TTC549 (cell line): ENCODE measurements at regions not wholly inside any gene's neighbourhood (a gene's known extent, or its start where the extent isn't known, plus 50 kb on each side); places are given as distances from the start of the nearest gene placed in this dataset.

Experiments used
- FAIRE-seq: peaks from 2 replicates; lab custom pipeline; 2012; peaks lifted over from hg19 to GRCh38; lab: Jason Lieb, UNC

DNA sequence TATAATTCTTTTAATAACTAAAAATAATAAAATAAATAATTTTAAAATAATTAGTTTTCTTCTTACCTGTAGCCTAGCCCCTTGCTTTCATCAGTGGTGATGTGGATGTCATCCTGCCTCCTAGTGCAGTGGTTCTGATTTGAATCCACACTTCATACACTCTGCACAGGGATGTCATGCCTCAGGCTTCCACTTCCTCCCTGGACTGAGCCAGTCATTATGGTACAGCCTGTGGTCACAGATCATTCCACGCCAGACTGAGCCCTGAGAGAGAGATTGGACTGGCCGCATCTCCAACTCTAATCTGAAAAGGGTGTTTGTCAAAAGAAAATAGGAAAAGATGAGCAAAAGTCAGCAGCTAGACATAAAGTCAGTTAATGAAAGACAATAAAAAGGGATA lies 436.2 kb upstream of the IGFBP3 start:
- no peak for FAIRE-seq

DNA sequence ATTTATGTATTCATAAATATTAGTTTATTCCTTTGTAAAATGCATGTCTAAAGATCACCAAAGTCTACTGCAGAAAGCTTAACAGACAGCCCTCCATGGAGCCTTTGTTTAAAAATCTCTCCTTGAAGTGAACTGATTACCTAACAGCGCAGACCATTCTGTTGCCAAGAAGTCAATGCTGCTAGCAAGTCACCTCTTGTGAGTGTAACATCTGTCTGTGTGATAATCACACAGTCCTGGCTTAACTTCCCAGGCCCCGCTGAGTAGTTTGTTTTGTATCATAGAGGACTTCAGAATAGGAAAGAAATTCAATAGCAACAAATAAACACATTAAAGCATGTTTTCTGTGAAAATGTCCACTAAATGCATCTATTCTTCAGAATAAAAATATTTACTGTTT lies 435.3 kb upstream of the IGFBP3 start:
- FAIRE-seq = no peak

DNA sequence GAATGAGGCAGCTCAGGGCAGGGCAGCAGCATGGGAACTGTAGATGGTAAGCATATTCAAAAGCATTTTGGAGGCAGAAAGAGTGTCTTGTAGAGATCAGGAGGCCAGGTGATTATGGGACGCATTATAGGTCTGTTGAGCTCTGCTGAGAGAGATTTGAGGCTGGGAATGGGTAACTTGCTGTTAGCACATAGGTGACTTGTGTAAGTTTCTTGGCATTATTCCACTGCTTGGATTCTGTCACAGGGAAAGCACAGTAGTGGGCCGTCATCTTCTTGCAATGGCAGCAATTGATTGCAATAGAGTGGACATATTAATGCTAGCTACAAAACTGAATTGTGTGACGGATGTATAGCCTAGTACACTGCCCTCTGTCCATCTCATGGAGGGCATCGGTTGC lies 434.3 kb upstream of the IGFBP3 start:
- FAIRE-seq = no peak

DNA sequence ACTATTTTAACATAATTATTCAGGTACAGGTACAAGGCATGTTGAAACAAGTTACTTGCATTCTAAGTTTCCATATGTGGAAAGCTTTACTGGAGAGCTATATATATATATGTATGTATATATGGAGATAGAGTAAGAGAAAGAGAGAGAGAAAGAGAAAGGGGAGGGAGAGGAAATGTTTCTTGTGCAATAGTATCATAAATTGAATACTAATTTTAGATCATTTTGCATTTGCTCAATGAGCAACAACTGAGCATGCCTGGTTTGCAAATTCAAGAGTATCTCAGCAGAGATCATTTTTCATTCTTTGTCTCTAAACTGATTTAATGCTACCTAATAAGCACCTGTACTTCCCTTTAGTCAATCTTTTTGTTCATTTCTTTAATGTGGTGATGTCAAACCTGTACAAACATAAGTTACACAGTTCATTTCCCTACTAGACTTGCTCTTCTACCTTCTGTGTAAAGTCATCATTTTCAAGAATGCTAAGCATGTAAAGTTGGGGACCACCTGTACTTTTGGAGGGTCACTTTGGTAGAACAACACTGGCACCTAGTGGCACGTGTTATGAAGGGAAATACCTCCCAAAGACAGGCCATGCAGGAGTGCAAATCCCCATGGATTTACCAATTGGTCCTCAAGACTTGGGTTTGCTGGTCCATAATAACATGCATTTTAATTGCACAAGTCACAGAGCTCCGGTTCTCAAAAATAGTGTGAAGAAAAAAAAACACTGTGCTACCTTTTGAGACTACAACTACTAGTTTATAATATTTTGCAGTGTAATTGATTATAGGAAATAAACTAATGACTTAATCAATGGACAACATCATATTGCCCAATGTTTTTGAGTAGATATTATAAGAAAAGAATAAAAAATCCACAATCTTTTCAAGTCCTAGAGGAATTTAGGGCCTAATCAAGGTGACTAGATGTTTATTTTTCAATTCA lies 431.2 kb upstream of the IGFBP3 start:
- FAIRE-seq = peak; percentile 40

DNA sequence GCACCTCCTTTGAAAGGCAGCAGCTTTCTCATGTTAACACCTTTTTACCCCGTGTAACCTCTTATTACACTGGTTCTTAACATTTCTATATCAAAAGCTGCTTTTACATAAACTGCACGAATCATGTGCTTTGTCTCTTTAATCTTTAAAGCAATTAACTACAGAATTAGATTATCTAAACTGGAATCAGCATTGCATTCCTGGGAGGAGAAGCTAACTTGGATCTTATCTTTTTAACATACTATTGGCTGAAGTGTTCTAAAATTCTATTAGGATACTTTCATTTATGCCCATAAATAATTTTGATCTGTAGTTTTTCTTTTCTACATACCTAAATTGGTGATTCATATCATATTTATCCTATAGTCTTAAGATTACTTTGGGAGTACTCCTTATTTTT lies 428.4 kb upstream of the IGFBP3 start:
- no peak for FAIRE-seq

DNA sequence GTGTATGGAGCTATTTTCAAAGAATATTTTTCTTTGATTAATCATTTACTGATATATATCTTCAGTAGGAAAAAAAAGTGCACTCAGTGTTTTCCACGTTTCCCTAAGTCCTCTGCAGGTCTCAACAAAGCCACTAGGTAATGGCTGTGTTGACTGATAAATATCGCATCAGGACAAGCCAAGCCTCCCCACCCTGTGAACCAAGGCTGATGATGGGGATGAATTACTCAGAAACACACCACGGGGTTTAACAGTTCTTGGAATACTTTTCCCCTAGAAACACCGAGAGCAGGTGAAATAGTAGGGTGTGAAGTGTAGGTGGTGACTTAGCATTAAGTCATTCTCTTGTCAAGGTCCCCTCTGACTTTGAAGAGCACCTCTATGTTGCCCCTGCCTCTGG lies 423.5 kb upstream of the IGFBP3 start:
- FAIRE-seq = no peak

DNA sequence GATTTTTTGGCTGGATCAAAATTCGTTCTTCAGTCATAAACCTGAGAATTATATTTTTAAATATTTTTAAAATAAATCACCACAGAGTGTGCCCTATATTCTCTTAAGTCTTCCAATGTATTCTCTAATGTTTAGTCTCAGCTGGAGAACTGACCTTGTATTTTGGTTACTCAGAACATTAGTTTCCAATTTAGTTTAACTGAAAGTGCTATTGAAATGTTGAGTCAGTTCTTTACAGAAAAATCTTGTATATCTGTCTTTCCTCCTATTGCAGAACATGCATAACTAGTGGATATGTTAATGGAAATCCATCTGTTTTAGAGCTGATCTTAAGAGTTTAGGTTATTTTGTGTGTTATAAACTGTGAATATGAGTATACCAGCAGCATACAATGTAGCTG lies 422.7 kb upstream of the IGFBP3 start:
- no peak for FAIRE-seq

DNA sequence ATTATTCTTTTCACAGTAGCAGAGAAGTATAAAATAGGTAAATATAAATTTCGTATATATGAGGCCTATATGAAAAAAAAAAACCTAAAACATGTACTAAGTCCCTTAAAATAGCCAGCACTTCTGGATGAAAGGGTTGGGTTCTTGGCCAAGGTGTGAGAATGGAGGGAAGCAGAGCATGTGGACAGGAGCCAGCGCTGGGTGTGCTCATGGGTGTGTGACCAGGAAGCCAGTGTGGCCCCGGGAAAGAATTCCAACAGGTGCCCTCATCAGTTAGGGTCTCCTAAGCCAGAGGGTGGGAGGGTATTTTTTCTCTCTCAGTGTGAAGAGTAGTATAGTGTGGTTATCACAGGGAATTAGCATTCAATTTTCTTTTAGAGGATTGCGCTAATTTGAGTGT lies 401.9 kb upstream of the IGFBP3 start:
- FAIRE-seq = no peak

DNA sequence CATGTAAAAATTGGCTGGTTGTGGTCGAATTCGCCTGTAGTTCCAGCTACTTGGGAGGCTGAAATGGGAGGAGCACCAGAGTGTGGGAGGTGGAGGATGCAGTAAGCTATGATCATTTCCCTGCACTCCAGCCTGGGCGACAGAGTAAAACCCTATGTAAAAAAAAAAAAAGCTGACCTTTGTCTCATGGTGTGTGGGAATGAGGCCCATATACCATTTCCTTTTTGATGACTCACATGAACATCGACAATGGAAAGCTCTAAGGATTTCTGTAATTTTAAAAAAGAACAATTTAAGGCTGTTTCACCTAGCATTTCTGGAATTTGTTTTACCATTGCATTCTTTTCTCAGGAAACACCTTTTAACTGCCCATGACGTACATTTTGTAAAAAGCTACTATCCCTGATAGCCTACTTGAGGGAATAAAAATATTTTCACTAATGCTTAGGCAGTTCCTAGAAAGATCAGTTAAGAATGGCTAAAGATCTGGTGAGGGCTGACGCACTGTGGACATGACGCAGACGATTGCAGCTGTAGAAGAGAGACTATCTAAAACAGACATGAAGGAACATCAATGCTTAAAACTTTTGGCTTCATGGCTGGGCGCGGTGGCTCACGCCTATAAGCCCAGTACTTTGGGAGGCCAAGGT lies 400.6 kb upstream of the IGFBP3 start:
- FAIRE-seq = no peak

DNA sequence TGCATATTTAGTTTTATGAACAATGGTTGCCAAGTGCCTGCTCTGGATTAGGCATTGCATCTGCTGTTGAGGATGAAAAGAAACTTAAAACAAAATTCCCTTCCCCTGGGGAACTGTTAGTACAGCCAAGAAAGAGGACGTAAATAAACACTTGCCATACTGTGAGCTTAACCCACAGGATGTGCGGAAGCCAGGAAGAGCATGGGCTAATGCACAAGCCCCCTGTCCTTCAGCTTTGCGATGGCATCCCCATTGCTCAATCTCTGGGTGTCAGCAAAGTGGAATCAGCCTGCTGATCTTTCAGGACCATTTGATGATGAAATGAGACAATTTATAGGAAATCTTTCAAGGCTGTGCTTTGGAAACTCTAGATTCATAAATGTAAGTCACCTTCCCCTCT lies 399.9 kb upstream of the IGFBP3 start:
- FAIRE-seq = no peak

DNA sequence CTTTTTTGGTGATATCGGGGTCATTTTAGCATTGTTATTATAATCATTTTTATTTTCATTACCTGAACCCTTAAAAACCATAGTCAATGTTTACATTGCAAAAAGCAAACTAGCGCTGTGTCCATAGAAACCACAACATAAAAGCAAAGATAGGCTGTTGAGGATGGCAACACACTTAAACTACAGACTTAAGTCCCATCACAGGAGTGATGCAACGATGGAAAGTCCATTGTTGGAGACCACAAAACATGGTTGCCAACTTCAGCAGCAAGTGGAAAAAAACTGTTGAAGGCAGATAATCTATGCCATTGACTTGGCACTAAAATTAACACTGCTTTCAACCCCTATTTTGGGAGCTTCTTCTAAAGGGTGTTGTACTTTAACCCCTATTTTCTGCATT lies 398.8 kb upstream of the IGFBP3 start:
- FAIRE-seq = no peak

DNA sequence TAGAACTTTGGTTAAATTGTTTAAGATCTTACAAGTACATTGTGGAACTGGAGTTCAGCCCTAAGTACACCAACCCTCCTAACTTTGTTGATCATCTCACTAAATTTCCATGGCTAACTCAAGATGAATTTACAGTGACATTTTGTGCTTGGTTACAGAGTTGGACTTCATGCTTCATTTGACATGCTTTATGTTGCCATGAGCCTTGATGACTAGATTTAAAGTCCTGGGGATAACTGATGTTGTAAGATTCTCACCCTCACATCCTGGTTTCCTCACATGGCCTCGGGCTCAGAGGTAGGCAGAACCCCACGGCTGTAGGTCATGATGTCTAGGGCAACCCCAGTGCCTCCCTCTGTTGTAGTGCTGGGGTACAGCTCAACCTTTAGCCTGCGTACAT lies 397.2 kb upstream of the IGFBP3 start:
- no peak for FAIRE-seq

DNA sequence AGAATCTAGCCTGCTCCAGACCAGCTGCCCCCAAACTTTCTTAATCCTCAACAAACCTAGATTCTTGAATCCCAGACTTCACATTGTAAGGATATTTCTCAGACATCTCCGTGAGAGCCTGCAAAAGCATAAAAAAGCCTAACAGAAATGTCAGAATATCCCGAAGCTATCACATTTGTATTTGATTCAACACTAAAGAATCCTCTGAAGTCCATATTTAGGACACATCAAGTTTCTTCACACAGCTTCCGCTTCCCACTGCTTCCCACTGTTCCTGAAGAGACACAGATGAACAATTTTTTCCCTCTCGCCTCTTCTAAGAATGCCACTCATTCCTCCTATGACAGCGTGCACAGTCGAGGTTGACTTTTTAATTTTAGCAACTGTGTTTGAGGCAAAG lies 396.2 kb upstream of the IGFBP3 start:
- FAIRE-seq = no peak

DNA sequence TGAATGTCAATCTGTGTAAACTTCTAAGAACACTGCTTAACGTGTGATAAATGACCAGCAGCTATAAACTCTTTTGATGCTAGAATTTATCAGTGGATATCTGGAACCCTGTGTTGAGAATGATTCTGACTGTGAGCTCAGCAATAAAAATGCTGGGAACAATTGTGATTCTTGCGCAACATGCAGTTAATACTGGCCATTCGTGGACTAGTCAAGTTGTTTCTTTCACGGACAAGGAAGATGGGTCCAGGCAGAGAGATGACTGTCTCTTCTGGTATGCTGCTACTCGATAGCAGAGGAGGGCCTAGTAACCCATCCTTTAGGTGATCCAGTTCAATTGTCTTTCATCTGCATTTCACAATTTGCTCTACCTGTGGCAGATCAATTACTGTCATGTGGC lies 394.8 kb upstream of the IGFBP3 start:
- no peak for FAIRE-seq

DNA sequence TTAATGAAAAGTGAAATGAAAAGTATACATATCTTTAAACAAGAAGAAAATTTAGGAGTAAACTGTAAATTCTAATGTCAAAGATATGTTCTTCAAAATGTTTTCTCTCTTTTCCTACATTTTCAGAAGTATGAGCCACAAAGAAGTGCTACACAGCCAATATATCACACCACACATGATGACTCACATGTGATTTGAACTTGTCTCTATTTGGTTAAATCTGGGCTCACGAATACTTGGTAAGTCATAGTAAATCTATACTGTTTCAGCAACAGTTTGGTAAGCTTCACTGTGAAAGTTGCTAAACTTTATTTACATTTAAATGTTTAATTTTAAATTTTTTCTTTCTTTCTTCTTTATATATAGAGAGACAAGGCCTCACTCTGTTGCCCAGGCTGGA lies 380.6 kb upstream of the IGFBP3 start:
- no peak for FAIRE-seq

DNA sequence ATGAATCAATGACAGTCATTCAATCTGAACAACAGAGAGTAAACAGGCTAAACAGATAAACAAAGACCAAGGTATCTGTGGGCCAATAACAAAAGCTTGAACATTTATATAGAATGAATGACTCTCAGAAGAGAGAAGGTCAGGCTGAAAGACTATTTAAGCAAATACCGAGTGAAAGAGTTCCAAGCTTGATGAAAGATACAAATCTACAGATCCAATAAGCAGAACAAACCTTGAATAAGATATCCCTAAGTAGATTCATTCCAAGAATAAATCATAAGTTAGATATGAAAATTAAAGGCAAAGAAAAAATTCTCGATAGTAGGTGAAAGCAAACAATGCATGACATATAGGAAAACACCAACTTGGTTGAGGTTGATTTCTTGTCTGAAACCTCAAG lies 376.4 kb upstream of the IGFBP3 start:
- FAIRE-seq = no peak

DNA sequence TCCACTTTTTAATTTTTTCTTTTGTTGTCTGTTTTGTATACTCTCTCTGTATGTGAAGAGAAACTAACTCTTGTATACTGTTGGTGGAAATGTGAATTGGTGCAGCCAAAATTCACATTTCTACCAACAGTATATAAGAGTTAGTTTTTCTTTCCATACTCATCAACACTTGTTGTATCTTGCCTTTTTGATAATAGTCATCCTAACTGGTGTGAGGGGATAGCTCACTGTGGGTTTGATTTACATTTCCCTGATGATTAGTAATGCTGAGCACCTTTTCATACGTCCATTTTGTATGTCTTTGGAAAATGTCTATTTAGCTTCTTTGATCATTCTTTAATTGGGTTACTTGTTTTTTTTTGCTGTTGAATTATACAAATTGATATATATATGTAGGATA lies 375.5 kb upstream of the IGFBP3 start:
- FAIRE-seq = no peak

DNA sequence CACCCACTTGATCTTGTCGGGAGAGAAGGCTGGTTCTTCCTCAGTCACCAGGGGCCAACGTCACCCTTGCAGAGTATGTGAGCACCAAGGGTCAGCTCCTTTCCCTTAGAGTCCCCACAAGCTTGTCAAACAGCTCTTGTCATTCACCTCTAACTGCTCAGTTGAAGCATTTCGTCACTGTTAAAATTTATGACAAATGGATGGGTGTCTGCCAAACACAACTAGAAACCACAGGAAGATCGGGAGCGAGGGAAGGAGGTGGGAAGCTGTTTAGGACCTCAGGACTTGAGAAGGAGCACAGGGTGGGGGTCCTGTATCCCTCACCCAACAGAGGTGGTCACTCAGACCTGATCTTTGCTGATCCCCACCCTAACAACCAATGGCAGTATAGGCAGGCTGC lies 373.3 kb upstream of the IGFBP3 start:
- FAIRE-seq = no peak

DNA sequence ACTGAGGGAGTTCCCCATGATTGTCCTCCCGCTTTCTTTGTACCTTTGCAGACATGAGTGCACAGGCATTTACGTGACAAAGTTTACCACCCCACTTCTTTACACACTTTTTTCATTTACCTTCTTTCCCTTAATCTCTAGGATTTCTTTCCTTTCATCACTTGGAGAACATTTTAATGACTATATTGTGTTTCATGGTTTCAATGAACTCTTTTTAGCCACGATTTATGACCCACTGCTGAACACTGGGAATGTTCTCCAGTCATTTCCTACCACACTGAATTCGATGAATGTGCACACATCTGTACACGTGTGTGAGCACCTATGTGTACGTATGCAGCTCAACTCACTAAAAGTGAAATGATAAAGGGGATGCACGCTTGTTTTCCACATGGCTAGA lies 371.7 kb upstream of the IGFBP3 start:
- FAIRE-seq = no peak

DNA sequence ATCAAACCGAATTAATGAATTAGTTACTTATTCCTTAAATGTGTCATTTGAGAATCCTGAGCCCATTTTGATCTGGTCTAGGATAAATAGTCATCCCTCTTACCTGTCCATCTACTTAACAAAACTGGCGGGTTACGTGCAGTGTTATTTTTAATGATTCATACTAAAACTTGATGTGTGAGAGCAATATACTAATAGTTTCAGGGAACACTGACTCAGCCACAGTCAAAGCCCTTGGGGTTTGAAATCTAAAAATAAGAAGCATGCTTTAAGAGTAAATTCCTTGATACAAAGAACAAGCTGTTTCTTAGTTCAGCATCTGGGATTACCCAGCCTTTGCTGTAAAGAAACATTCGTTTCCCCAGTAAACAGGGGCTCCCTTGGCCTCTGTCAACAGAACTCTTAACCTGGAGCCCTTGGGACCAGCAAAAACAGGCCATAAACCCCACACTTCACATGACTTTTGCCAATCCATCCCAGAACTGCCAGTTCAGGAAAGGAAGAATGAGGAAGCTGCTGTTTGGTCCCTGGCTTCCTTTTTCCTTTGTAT lies 370.6 kb upstream of the IGFBP3 start:
- FAIRE-seq = no peak

DNA sequence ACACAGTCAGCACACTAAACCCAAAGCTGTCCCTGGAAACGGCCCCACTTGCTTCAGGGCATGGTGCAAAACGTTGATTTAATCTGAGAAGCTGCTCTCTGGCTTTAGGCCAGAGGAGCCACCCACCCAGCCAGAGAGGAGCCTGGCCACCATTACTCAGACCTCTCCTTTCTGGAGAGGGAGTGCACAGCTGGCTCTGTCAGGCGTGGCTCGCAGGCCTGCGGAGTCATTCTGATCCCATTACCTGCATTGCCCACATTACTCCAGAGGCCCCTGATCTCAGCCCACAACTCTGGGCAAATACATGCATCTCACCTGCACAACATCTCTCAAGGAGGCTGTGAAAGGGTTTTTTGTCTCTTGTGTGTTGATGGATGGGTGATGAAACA lies 370.0 kb upstream of the IGFBP3 start:
- no peak for FAIRE-seq

DNA sequence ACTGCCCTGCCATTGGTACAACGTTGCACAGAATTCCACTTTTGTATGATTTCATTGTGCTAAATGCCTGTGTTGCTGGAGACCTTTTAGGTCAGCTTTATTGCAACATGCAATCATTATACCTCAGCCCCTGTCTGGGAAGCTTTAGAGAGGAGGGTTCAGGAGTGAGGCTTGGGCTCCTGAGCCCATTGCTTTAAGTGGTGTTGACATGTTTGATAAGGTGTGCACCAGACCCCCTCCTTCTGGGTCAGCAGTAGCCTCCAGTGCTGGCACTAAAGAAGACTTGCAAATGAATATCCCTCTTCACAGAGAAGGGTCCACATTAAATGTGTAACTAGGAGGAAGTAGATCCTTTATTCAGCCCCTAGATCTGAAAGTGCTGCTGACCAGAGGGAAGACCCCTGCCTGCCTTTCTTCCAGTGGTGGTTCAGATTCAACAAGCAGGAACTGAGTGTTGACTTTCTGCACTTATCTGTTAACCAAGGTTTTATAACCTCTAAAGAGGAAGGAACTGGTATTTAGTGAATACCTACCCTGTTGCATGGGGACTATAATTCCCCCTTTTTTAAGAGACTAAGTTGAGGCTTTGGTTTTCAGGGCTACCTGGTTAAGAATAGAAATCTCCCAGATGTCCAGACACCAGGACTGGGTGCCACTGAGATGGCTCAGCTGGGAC lies 369.4 kb upstream of the IGFBP3 start:
- FAIRE-seq = no peak

DNA sequence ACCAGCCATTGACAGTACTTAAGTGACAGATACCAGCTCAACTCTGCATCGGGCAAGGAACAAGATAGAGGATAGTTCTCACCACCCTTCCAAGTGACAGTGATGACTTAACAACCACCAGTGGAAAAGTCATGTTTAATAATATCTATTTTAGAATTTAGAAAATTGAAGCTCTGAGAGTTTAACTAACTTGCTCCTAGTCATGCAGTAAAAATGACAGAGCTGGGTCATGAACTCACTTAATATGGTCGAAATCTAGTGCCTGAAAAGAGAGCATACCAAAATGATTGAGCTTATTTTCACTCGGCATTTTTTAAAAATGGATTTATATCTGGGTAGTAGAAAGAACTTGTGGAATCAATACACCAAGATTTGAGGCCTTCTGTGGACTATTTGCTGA lies 367.8 kb upstream of the IGFBP3 start:
- FAIRE-seq = no peak
